ENCODE measurements at regions not wholly inside any gene's neighbourhood (a gene's known extent, or its start where the extent isn't known, plus 50 kb on each side); places are given as distances from the start of the nearest gene placed in this dataset.

GRCh38 chr14:29486132-29486531, 441.5 kb downstream of the PRKD1 start:
- H4K8ac ChIP-seq (replicated peaks; ENCODE audit: insufficient read length, low read depth, low read length), result no peak overlapping the region
- Mint-ChIP-seq H3K4me3 (no peak overlapping the region), H3K27me3 (ENCODE audit: low read depth) (no peaks in the 10 kb centered on the region), H3K36me3 (ENCODE audit: insufficient read depth in 1 of 3, low read depth in 3 of 3) (peaks cover 0 to 2% (median 0%) of the 10 kb centered on the region in 3 experiments; a peak in 1 of 7 replicates), H3K4me1 (no peaks in the 10 kb centered on the region), H3K27ac (no peak overlapping the region), H3K9me3 (no peaks in the 10 kb centered on the region)
- H3K4ac ChIP-seq (ENCODE audit: low read depth, low read length), result no peak overlapping the region
- no peak overlapping the region for H2BK15ac ChIP-seq (ENCODE audit: low read depth, low read length)
- H4K5ac ChIP-seq (ENCODE audit: insufficient read length, low read depth, low read length), result no peak overlapping the region
- H3K79me2 ChIP-seq (ENCODE audit: insufficient read depth, low read length), result no peaks in the 10 kb centered on the region
- H3K9ac ChIP-seq (ENCODE audit: extremely low read depth, insufficient read length, low read length), result no peak overlapping the region
- H3T11ph ChIP-seq (ENCODE audit: low read length), result no peak overlapping the region
- H3K56ac ChIP-seq (ENCODE audit: insufficient read length, low read depth, low read length), result no peak overlapping the region
- H3K27me3 ChIP-seq (ENCODE audit: insufficient read depth, low read length), result no peaks in the 10 kb centered on the region
- H3K4me2 ChIP-seq (ENCODE audit: insufficient read depth, insufficient read length, low read length), result no peak overlapping the region
- no peak overlapping the region for H3K14ac ChIP-seq (ENCODE audit: insufficient read depth, low read length)
- no peaks in the 10 kb centered on the region for H3K4me1 ChIP-seq (ENCODE audit: insufficient read depth, low read length)
- H2AK5ac ChIP-seq (ENCODE audit: insufficient read length, low read length), result no peak overlapping the region
- no peak overlapping the region for H3K27ac ChIP-seq (ENCODE audit: insufficient read length, low read depth, low read length)
- no peak overlapping the region for H2BK5ac ChIP-seq (ENCODE audit: insufficient read length, low read length)
- no peaks in the 10 kb centered on the region for H3K79me1 ChIP-seq (ENCODE audit: insufficient read depth, low read depth, low read length, poor library complexity, severe bottlenecking)
- no peak overlapping the region for H3K18ac ChIP-seq (ENCODE audit: insufficient read length, low read depth, low read length)
- no peaks in the 10 kb centered on the region for H3K9me3 ChIP-seq (ENCODE audit: control insufficient read depth, low read depth, low read length)
- no peak overlapping the region for H2BK12ac ChIP-seq (ENCODE audit: insufficient read length, low read depth, low read length)
- no peaks in the 10 kb centered on the region for H3K23me2 ChIP-seq (ENCODE audit: insufficient read length, low read depth, low read length, poor library complexity, severe bottlenecking)
- no peaks in the 10 kb centered on the region for H4K20me1 ChIP-seq (ENCODE audit: control insufficient read depth, insufficient read depth, insufficient read length)
- no peak overlapping the region for H2BK120ac ChIP-seq (ENCODE audit: low read depth, low read length, poor library complexity, severe bottlenecking)
- H3K23ac ChIP-seq (ENCODE audit: insufficient read length, low read depth, low read length), result no peak overlapping the region
- WGBS (ENCODE audit: extremely low coverage, insufficient read length, low lambda C conversion rate), result no CpG with 5 or more reads among the region's 4 CpGs
- TF ChIP-seq, protein P1, sequence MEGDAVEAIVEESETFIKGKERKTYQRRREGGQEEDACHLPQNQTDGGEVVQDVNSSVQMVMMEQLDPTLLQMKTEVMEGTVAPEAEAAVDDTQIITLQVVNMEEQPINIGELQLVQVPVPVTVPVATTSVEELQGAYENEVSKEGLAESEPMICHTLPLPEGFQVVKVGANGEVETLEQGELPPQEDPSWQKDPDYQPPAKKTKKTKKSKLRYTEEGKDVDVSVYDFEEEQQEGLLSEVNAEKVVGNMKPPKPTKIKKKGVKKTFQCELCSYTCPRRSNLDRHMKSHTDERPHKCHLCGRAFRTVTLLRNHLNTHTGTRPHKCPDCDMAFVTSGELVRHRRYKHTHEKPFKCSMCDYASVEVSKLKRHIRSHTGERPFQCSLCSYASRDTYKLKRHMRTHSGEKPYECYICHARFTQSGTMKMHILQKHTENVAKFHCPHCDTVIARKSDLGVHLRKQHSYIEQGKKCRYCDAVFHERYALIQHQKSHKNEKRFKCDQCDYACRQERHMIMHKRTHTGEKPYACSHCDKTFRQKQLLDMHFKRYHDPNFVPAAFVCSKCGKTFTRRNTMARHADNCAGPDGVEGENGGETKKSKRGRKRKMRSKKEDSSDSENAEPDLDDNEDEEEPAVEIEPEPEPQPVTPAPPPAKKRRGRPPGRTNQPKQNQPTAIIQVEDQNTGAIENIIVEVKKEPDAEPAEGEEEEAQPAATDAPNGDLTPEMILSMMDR (conservative IDR thresholded peaks at IDR 0.05), result no peak
- no peak overlapping the region for H2BK20ac ChIP-seq (ENCODE audit: low read depth, low read length, poor library complexity, severe bottlenecking)
- H4K91ac ChIP-seq (ENCODE audit: insufficient read length, low read depth, low read length), result no peak overlapping the region
- H2AFZ ChIP-seq (ENCODE audit: low read length), result no peak overlapping the region
- DNase-seq, result no peak

Measured in H9 (cell line).